ENCODE measurements at regions not wholly inside any gene's neighbourhood (a gene's known extent, or its start where the extent isn't known, plus 50 kb on each side); places are given as distances from the start of the nearest gene placed in this dataset.

DNA sequence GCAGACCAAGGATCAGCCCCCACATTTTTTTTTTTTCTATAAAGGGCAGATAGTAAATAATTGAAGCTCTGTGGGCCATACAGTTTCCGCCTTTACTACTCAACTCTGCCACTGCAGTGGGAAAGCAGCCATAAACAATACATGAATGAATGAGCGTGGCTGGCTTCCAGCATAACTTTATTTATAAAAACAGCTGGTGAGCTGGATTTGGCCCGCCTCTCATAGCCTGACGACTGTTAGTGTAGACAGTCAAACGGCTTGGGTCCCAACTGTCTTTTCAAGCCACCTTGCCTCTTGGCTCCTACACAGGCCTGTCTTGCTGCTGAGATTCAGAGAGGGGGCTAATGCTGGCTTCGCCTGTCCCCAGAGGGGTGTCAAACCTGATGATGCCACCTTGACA is 169.8 kb upstream of the GPR26 start:
- Histone ChIP-seq H3K36me3 (ENCODE audit: control insufficient read depth in 2 of 2, insufficient read depth in 1 of 2, low read length in 2 of 2) (no peaks in the 10 kb centered on the region), H3K4me1 (ENCODE audit: control insufficient read depth, insufficient read depth, low read length) (no peaks in the 10 kb centered on the region), H3K9me3 (ENCODE audit: control insufficient read depth, insufficient read depth, low read depth, low read length) (no peaks in the 10 kb centered on the region), H3K27ac (ENCODE audit: extremely low read depth, low read depth, low read length) (no peak overlapping the region), H3K4me3 (ENCODE audit: low read depth, low read length) (no peak overlapping the region)
- peak; percentile 79 for TF ChIP-seq FEZF1 (tag by site-specific recombination; IDR thresholded peaks at IDR 0.05)
- TF ChIP-seq, protein P1, sequence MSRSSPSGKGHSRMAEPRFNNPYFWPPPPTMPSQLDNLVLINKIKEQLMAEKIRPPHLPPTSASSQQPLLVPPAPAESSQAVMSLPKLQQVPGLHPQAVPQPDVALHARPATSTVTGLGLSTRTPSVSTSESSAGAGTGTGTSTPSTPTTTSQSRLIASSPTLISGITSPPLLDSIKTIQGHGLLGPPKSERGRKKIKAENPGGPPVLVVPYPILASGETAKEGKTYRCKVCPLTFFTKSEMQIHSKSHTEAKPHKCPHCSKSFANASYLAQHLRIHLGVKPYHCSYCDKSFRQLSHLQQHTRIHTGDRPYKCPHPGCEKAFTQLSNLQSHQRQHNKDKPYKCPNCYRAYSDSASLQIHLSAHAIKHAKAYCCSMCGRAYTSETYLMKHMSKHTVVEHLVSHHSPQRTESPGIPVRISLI (tag by site-specific recombination; IDR thresholded peaks at IDR 0.05) = no peak
- ChIA-PET POLR2A (no interaction called here), CTCF (interaction anchor here (0.7 kb wide), 1 partner anchor 83 kb away, joined by 3 read pairs; no protein-coding TSS in a partner anchor)

DNA sequence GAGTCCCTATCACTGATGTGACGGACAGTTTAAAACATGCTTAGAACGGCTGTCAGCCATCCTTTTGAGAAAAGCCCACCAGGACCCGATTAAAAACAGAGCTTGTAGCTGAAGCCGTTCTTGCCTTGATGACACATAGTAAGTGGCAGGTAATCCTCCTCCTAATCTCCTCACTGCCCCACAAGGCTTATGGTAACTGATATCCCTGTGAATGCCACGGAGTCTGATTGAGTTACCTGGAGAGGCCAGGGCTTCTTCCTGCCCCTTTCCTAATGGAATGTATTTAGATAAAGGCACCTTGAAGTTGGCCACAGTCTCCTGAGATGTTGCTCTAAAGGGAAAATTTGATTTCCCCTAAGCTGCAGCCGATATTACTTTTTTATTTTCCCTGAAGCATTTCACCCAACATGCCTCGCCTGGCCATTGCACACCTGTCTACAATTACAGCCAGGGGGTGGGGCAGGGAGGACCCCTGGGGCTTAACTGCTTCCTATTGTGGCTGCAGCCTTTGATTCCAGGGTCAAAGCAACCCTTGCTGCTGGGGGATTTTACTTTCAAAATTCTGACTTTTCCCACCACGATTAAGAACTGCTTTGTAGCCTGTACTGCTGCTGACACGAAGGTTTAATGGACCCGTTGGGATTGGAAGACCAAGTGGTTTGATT is 169.0 kb upstream of the GPR26 start:
- Histone ChIP-seq H3K4me3 (ENCODE audit: low read depth, low read length) (no peak overlapping the region), H3K4me1 (ENCODE audit: control insufficient read depth, insufficient read depth, low read length) (no peaks in the 10 kb centered on the region), H3K36me3 (ENCODE audit: control insufficient read depth in 2 of 2, insufficient read depth in 1 of 2, low read length in 2 of 2) (no peaks in the 10 kb centered on the region), H3K9me3 (ENCODE audit: control insufficient read depth, insufficient read depth, low read depth, low read length) (no peaks in the 10 kb centered on the region), H3K27ac (ENCODE audit: extremely low read depth, low read depth, low read length) (no peak overlapping the region)
- POLR2A ChIA-PET = no interaction called here
- TF ChIP-seq BCL11B (tag by site-specific recombination; IDR thresholded peaks at IDR 0.05; ENCODE audit: low read depth) (no peak), KLF1 (tag by site-specific recombination; IDR thresholded peaks at IDR 0.05) (0 out of 2 replicates have a peak, but pooled peaks have one; percentile 20)
- CTCF ChIA-PET = no interaction called here

DNA sequence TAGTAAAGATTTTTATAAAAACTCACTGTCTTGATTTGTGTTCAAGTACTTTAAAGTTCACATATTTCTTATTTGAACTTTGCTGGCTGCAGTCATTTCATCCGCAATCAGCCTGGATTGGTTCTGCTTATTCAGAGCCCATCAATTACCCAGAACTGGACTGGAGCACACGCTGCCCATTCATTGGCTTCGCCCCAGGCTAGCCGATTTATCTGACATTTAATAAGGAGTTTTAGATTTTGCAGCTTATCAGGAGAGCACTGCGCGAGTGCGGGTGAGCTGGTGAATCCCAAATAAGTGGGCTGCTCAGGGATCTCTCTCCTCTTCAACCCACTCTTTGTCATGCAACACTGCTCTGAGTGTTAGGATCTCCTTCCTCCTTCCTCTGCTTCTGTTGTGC is 166.0 kb upstream of the GPR26 start:
- CTCF ChIA-PET = interaction anchor here (0.6 to 1.9 kb wide), 2 partner anchors 456 to 457 kb away, joined by 3 to 6 read pairs; no protein-coding TSS in a partner anchor
- TF ChIP-seq ZNF624 (tag by site-specific recombination; IDR thresholded peaks at IDR 0.05) = no peak
- TF ChIP-seq ZNF76 (tag by site-specific recombination; IDR thresholded peaks at IDR 0.05; ENCODE audit: borderline replicate concordance, low read depth) = no peak
- no peak for TF ChIP-seq YY1 (tag by site-specific recombination; IDR thresholded peaks at IDR 0.05)
- no peak for TF ChIP-seq ZNF560 (tag by site-specific recombination; IDR thresholded peaks at IDR 0.05; ENCODE audit: borderline replicate concordance)
- TF ChIP-seq, protein P2, sequence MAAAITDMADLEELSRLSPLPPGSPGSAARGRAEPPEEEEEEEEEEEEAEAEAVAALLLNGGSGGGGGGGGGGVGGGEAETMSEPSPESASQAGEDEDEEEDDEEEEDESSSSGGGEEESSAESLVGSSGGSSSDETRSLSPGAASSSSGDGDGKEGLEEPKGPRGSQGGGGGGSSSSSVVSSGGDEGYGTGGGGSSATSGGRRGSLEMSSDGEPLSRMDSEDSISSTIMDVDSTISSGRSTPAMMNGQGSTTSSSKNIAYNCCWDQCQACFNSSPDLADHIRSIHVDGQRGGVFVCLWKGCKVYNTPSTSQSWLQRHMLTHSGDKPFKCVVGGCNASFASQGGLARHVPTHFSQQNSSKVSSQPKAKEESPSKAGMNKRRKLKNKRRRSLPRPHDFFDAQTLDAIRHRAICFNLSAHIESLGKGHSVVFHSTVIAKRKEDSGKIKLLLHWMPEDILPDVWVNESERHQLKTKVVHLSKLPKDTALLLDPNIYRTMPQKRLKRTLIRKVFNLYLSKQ (tag by site-specific recombination; IDR thresholded peaks at IDR 0.05; ENCODE audit: borderline replicate concordance) = no peak
- TF ChIP-seq, protein P3, sequence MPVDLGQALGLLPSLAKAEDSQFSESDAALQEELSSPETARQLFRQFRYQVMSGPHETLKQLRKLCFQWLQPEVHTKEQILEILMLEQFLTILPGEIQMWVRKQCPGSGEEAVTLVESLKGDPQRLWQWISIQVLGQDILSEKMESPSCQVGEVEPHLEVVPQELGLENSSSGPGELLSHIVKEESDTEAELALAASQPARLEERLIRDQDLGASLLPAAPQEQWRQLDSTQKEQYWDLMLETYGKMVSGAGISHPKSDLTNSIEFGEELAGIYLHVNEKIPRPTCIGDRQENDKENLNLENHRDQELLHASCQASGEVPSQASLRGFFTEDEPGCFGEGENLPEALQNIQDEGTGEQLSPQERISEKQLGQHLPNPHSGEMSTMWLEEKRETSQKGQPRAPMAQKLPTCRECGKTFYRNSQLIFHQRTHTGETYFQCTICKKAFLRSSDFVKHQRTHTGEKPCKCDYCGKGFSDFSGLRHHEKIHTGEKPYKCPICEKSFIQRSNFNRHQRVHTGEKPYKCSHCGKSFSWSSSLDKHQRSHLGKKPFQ (tag by site-specific recombination; IDR thresholded peaks at IDR 0.05) = no peak
- no peak for TF ChIP-seq SP7 (tag by site-specific recombination; IDR thresholded peaks at IDR 0.05)
- TF ChIP-seq, protein P4, sequence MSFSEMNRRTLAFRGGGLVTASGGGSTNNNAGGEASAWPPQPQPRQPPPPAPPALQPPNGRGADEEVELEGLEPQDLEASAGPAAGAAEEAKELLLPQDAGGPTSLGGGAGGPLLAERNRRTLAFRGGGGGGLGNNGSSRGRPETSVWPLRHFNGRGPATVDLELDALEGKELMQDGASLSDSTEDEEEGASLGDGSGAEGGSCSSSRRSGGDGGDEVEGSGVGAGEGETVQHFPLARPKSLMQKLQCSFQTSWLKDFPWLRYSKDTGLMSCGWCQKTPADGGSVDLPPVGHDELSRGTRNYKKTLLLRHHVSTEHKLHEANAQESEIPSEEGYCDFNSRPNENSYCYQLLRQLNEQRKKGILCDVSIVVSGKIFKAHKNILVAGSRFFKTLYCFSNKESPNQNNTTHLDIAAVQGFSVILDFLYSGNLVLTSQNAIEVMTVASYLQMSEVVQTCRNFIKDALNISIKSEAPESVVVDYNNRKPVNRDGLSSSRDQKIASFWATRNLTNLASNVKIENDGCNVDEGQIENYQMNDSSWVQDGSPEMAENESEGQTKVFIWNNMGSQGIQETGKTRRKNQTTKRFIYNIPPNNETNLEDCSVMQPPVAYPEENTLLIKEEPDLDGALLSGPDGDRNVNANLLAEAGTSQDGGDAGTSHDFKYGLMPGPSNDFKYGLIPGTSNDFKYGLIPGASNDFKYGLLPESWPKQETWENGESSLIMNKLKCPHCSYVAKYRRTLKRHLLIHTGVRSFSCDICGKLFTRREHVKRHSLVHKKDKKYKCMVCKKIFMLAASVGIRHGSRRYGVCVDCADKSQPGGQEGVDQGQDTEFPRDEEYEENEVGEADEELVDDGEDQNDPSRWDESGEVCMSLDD (tag by site-specific recombination; IDR thresholded peaks at IDR 0.05) = no peak
- TF ChIP-seq, protein P5, sequence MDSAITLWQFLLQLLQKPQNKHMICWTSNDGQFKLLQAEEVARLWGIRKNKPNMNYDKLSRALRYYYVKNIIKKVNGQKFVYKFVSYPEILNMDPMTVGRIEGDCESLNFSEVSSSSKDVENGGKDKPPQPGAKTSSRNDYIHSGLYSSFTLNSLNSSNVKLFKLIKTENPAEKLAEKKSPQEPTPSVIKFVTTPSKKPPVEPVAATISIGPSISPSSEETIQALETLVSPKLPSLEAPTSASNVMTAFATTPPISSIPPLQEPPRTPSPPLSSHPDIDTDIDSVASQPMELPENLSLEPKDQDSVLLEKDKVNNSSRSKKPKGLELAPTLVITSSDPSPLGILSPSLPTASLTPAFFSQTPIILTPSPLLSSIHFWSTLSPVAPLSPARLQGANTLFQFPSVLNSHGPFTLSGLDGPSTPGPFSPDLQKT (IDR thresholded peaks at IDR 0.05; ENCODE audit: borderline replicate concordance, low read depth, low read length) = no peak
- TF ChIP-seq, protein P6, sequence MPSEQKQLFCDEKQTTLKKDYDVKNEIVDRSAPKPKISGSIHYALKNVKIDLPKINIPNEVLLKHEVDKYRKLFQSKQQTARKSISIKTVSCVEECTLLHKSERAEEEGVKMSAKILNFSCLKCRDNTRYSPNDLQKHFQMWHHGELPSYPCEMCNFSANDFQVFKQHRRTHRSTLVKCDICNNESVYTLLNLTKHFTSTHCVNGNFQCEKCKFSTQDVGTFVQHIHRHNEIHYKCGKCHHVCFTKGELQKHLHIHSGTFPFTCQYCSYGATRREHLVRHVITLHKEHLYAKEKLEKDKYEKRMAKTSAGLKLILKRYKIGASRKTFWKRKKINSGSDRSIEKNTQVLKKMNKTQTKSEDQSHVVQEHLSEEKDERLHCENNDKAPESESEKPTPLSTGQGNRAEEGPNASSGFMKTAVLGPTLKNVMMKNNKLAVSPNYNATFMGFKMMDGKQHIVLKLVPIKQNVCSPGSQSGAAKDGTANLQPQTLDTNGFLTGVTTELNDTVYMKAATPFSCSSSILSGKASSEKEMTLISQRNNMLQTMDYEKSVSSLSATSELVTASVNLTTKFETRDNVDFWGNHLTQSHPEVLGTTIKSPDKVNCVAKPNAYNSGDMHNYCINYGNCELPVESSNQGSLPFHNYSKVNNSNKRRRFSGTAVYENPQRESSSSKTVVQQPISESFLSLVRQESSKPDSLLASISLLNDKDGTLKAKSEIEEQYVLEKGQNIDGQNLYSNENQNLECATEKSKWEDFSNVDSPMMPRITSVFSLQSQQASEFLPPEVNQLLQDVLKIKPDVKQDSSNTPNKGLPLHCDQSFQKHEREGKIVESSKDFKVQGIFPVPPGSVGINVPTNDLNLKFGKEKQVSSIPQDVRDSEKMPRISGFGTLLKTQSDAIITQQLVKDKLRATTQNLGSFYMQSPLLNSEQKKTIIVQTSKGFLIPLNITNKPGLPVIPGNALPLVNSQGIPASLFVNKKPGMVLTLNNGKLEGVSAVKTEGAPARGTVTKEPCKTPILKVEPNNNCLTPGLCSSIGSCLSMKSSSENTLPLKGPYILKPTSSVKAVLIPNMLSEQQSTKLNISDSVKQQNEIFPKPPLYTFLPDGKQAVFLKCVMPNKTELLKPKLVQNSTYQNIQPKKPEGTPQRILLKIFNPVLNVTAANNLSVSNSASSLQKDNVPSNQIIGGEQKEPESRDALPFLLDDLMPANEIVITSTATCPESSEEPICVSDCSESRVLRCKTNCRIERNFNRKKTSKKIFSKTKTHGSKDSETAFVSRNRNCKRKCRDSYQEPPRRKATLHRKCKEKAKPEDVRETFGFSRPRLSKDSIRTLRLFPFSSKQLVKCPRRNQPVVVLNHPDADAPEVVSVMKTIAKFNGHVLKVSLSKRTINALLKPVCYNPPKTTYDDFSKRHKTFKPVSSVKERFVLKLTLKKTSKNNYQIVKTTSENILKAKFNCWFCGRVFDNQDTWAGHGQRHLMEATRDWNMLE (tag by site-specific recombination; conservative IDR thresholded peaks at IDR 0.05; ENCODE audit: low read depth) = no peak
- no peak for TF ChIP-seq IKZF3 (tag by site-specific recombination; IDR thresholded peaks at IDR 0.05)
- POLR2A ChIA-PET = no interaction called here

More for the DNA sequence above, 166.0 kb upstream of the GPR26 start:
- Histone ChIP-seq H3K27ac (ENCODE audit: extremely low read depth, low read depth, low read length) (no peak overlapping the region), H3K9me3 (ENCODE audit: control insufficient read depth, insufficient read depth, low read depth, low read length) (no peaks in the 10 kb centered on the region), H3K4me3 (ENCODE audit: low read depth, low read length) (no peak overlapping the region), H3K36me3 (ENCODE audit: control insufficient read depth in 2 of 2, insufficient read depth in 1 of 2, low read length in 2 of 2) (no peaks in the 10 kb centered on the region), H3K4me1 (ENCODE audit: control insufficient read depth, insufficient read depth, low read length) (no peaks in the 10 kb centered on the region)

Data from HEK293 (cell line).